AG04449 (cell line): ENCODE measurements at regions not wholly inside any gene's neighbourhood (a gene's known extent, or its start where the extent isn't known, plus 50 kb on each side); places are given as distances from the start of the nearest gene placed in this dataset.
"Not testable (repeated sequence)": the region's sequence is repeated elsewhere in the genome, so short reads cannot be mapped to it uniquely, and the experiment has no call there.

Source experiments
- CTCF ChIA-PET: fragments of 350-600 bp; formaldehyde crosslinking; extraction: SDS; loops from one replicate; lab custom pipeline; 2021; ENCODE audit warnings: antibody characterized with exemption; lab: Yijun Ruan, JAX
- POLR2A ChIA-PET: fragments of 400-600, 350-600 bp; formaldehyde crosslinking; extraction: SDS; loops from one replicate; lab custom pipeline; 2020; ENCODE audit warnings: antibody characterized with exemption, inconsistent platforms; lab: Yijun Ruan, JAX
- DNase-seq: peaks from one replicate; pipeline ENCODE4 v3.0.0-alpha.2; 2010; ENCODE audit warnings: low read depth, low spot score
- H3K4me3 ChIP-seq: 2 replicates; pipeline ENCODE4 v1.5.1; 2011; ENCODE audit warnings: low read depth, mild to moderate bottlenecking, control low read depth, low read length
- CTCF ChIP-seq: IDR thresholded peaks from one replicate; pipeline ENCODE4 v1.5.1; 2011; ENCODE audit warnings: mild to moderate bottlenecking, moderate library complexity, low read length, control low read depth, inconsistent platforms; ENCODE audit not compliant: insufficient read depth; ENCODE audit errors: missing control alignments

- H3K4me3 ChIP-seq = no peak overlapping the region
- POLR2A ChIA-PET = no interaction called here
- DNase-seq = no peak
- TF ChIP-seq CTCF = no peak
- CTCF ChIA-PET = no interaction called here
Observed at GRCh38 chr2:184047536-184047935, 550.8 kb upstream of the ZNF804A start.

- TF ChIP-seq CTCF = no peak
- ChIA-PET POLR2A (no interaction called here), CTCF (no interaction called here)
- no peak for DNase-seq
- no peak overlapping the region for H3K4me3 ChIP-seq
Observed at GRCh38 chr2:184049566-184049965, 548.8 kb upstream of the ZNF804A start.

GRCh38 chr2:184053326-184053725 lies 545.0 kb upstream of the ZNF804A start:
- H3K4me3 ChIP-seq = no peak overlapping the region
- no peak for DNase-seq
- POLR2A ChIA-PET = no interaction called here

GRCh38 chr2:184054419-184054818 lies 543.9 kb upstream of the ZNF804A start:
- H3K4me3 ChIP-seq, DNase-seq, CTCF ChIA-PET, POLR2A ChIA-PET: not testable (repeated sequence)

More at GRCh38 chr2:184053326-184053725, 545.0 kb upstream of the ZNF804A start:
- no peak for TF ChIP-seq CTCF
- CTCF ChIA-PET = no interaction called here

- no peak for DNase-seq
- H3K4me3 ChIP-seq = no peak overlapping the region
- ChIA-PET CTCF (no interaction called here), POLR2A (no interaction called here)
- no peak for TF ChIP-seq CTCF
Observed at GRCh38 chr2:184057910-184058309, 540.4 kb upstream of the ZNF804A start.

GRCh38 chr2:184060268-184060667 lies 538.1 kb upstream of the ZNF804A start:
- H3K4me3 ChIP-seq, DNase-seq, CTCF ChIA-PET, POLR2A ChIA-PET: not testable (repeated sequence)

- CTCF ChIA-PET = no interaction called here
- no peak overlapping the region for H3K4me3 ChIP-seq
- POLR2A ChIA-PET = no interaction called here
- no peak for DNase-seq
- no peak for TF ChIP-seq CTCF
Observed at GRCh38 chr2:184067502-184067901, 530.8 kb upstream of the ZNF804A start.

- CTCF ChIA-PET = no interaction called here
- TF ChIP-seq CTCF = no peak
- POLR2A ChIA-PET = no interaction called here
- DNase-seq = no peak
- H3K4me3 ChIP-seq = no peak overlapping the region
Observed at GRCh38 chr2:184072470-184072869, 525.9 kb upstream of the ZNF804A start.
